ENCODE measurements at regions not wholly inside any gene's neighbourhood (a gene's known extent, or its start where the extent isn't known, plus 50 kb on each side); places are given as distances from the start of the nearest gene placed in this dataset.
"Not testable (repeated sequence)": the region's sequence is repeated elsewhere in the genome, so short reads cannot be mapped to it uniquely, and the experiment has no call there.

- Histone ChIP-seq H3K4me3 (ENCODE audit: low read depth, low read length) (no peak overlapping the region), H3K4me1 (ENCODE audit: insufficient read depth) (no peaks in the 10 kb centered on the region), H3K36me3 (ENCODE audit: insufficient read depth) (no peaks in the 10 kb centered on the region), H3K27ac (ENCODE audit: low read depth) (no peak overlapping the region)
- 68% methylated on average over 4 of the region's 4 CpGs for WGBS
- DNase-seq (ENCODE audit: extremely low spot score), result no peak
Measured at GRCh38 chr2:167833294-167833693, 414.1 kb downstream of the STK39 start.

GRCh38 chr2:167832868-167833287 lies 414.5 kb downstream of the STK39 start:
- Histone ChIP-seq H3K36me3 (ENCODE audit: insufficient read depth) (no peaks in the 10 kb centered on the region), H3K27ac (ENCODE audit: low read depth) (no peak overlapping the region), H3K4me3 (ENCODE audit: low read depth, low read length) (no peak overlapping the region), H3K4me1 (ENCODE audit: insufficient read depth) (no peaks in the 10 kb centered on the region)
- WGBS, result 55% methylated on average over 4 of the region's 4 CpGs
- DNase-seq (ENCODE audit: extremely low spot score), result no peak

GRCh38 chr2:167827352-167828097 lies 419.9 kb downstream of the STK39 start:
- 91% methylated on average over 10 of the region's 10 CpGs for WGBS
- H3K27ac ChIP-seq (ENCODE audit: low read depth), result no peak overlapping the region
- no peak overlapping the region for H3K4me3 ChIP-seq (ENCODE audit: low read depth, low read length)
- no peak for DNase-seq (ENCODE audit: extremely low spot score)
- no peaks in the 10 kb centered on the region for H3K4me1 ChIP-seq (ENCODE audit: insufficient read depth)
- no peaks in the 10 kb centered on the region for H3K36me3 ChIP-seq (ENCODE audit: insufficient read depth)

- H3K36me3 ChIP-seq (ENCODE audit: insufficient read depth), result no peaks in the 10 kb centered on the region
- WGBS, result 63% methylated on average over 3 of the region's 3 CpGs
Measured at GRCh38 chr2:167826906-167827305, 420.5 kb downstream of the STK39 start.

GRCh38 chr2:167825664-167826063 lies 421.7 kb downstream of the STK39 start:
- Histone ChIP-seq H3K27ac (ENCODE audit: low read depth) (no peak overlapping the region), H3K4me1 (ENCODE audit: insufficient read depth) (no peaks in the 10 kb centered on the region), H3K36me3 (ENCODE audit: insufficient read depth) (no peaks in the 10 kb centered on the region), H3K4me3 (ENCODE audit: low read depth, low read length) (no peak overlapping the region)
- WGBS, result 86% methylated on average over 1 of the region's 1 CpG
- DNase-seq (ENCODE audit: extremely low spot score), result no peak

More at GRCh38 chr2:167826906-167827305, 420.5 kb downstream of the STK39 start:
- H3K4me3 ChIP-seq (ENCODE audit: low read depth, low read length), result no peak overlapping the region
- no peaks in the 10 kb centered on the region for H3K4me1 ChIP-seq (ENCODE audit: insufficient read depth)
- no peak for DNase-seq (ENCODE audit: extremely low spot score)
- H3K27ac ChIP-seq (ENCODE audit: low read depth), result no peak overlapping the region

GRCh38 chr2:167822690-167823465 lies 424.5 kb downstream of the STK39 start:
- Histone ChIP-seq H3K27ac (ENCODE audit: low read depth) (no peak overlapping the region), H3K4me1 (ENCODE audit: insufficient read depth) (no peaks in the 10 kb centered on the region), H3K36me3 (ENCODE audit: insufficient read depth) (no peaks in the 10 kb centered on the region), H3K4me3 (ENCODE audit: low read depth, low read length) (no peak overlapping the region)
- 90% methylated on average over 3 of the region's 3 CpGs for WGBS
- no peak for DNase-seq (ENCODE audit: extremely low spot score)

GRCh38 chr2:167820488-167820887 lies 426.9 kb downstream of the STK39 start:
- no peak for DNase-seq (ENCODE audit: extremely low spot score)
- Histone ChIP-seq H3K4me3 (ENCODE audit: low read depth, low read length) (no peak overlapping the region), H3K27ac (ENCODE audit: low read depth) (no peak overlapping the region), H3K4me1 (ENCODE audit: insufficient read depth) (no peaks in the 10 kb centered on the region), H3K36me3 (ENCODE audit: insufficient read depth) (no peaks in the 10 kb centered on the region)
- 74% methylated on average over 4 of the region's 4 CpGs for WGBS

GRCh38 chr2:167818521-167818920 lies 428.9 kb downstream of the STK39 start:
- Histone ChIP-seq H3K27ac (ENCODE audit: low read depth) (no peak overlapping the region), H3K36me3 (ENCODE audit: insufficient read depth) (no peaks in the 10 kb centered on the region), H3K4me1 (ENCODE audit: insufficient read depth) (no peaks in the 10 kb centered on the region), H3K4me3 (ENCODE audit: low read depth, low read length) (no peak overlapping the region)
- no peak for DNase-seq (ENCODE audit: extremely low spot score)
- whole genome bisulfite sequencing, result 83% methylated on average over 11 of the region's 11 CpGs

GRCh38 chr2:167817908-167818307 lies 429.5 kb downstream of the STK39 start:
- DNase-seq (ENCODE audit: extremely low spot score), result no peak
- no peak overlapping the region for H3K4me3 ChIP-seq (ENCODE audit: low read depth, low read length)
- no peaks in the 10 kb centered on the region for H3K4me1 ChIP-seq (ENCODE audit: insufficient read depth)
- 68% methylated on average over 4 of the region's 4 CpGs for WGBS
- H3K27ac ChIP-seq (ENCODE audit: low read depth), result no peak overlapping the region
- no peaks in the 10 kb centered on the region for H3K36me3 ChIP-seq (ENCODE audit: insufficient read depth)

- no peaks in the 10 kb centered on the region for H3K36me3 ChIP-seq (ENCODE audit: insufficient read depth)
- no peaks in the 10 kb centered on the region for H3K4me1 ChIP-seq (ENCODE audit: insufficient read depth)
- H3K27ac ChIP-seq (ENCODE audit: low read depth), result no peak overlapping the region
- 45% methylated on average over 1 of the region's 1 CpG for WGBS
- DNase-seq (ENCODE audit: extremely low spot score), result no peak
- H3K4me3 ChIP-seq (ENCODE audit: low read depth, low read length), result no peak overlapping the region
Measured at GRCh38 chr2:167817422-167817821, 430.0 kb downstream of the STK39 start.

- no peak overlapping the region for H3K4me3 ChIP-seq (ENCODE audit: low read depth, low read length)
- H3K36me3 ChIP-seq (ENCODE audit: insufficient read depth), result no peaks in the 10 kb centered on the region
- no peaks in the 10 kb centered on the region for H3K4me1 ChIP-seq (ENCODE audit: insufficient read depth)
- H3K27ac ChIP-seq (ENCODE audit: low read depth), result no peak overlapping the region
- no peak for DNase-seq (ENCODE audit: extremely low spot score)
- 54% methylated on average over 1 of the region's 1 CpG for WGBS
Measured at GRCh38 chr2:167816874-167817290, 430.5 kb downstream of the STK39 start.

GRCh38 chr2:167814881-167815718 lies 432.3 kb downstream of the STK39 start:
- no peak overlapping the region for H3K27ac ChIP-seq (ENCODE audit: low read depth)
- no peak overlapping the region for H3K4me3 ChIP-seq (ENCODE audit: low read depth, low read length)
- WGBS, result 64% methylated on average over 10 of the region's 10 CpGs
- no peak for DNase-seq (ENCODE audit: extremely low spot score)
- H3K4me1 ChIP-seq (ENCODE audit: insufficient read depth), result no peaks in the 10 kb centered on the region
- no peaks in the 10 kb centered on the region for H3K36me3 ChIP-seq (ENCODE audit: insufficient read depth)

- not testable (repeated sequence) for DNase-seq (ENCODE audit: extremely low spot score); H3K27ac ChIP-seq (ENCODE audit: low read depth); H3K4me1 ChIP-seq (ENCODE audit: insufficient read depth); H3K4me3 ChIP-seq (ENCODE audit: low read depth, low read length); H3K36me3 ChIP-seq (ENCODE audit: insufficient read depth)
- WGBS, result 95% methylated on average over 13 of the region's 13 CpGs
Measured at GRCh38 chr2:167814482-167814880, 432.9 kb downstream of the STK39 start.
